ENCODE measurements at regions not wholly inside any gene's neighbourhood (a gene's known extent, or its start where the extent isn't known, plus 50 kb on each side); places are given as distances from the start of the nearest gene placed in this dataset.
A peak's percentile ranks its signal among the peaks of the same experiment; 100 is the strongest.

GRCh38 chr6:98572579-98572978 is 261.8 kb upstream of the POU3F2 start:
- no peak for DNase-seq

GRCh38 chr6:98574984-98575383 is 259.4 kb upstream of the POU3F2 start:
- DNase-seq = peak; percentile 14

- DNase-seq = peak; percentile 81
Observed at GRCh38 chr6:98576791-98577190, 257.6 kb upstream of the POU3F2 start.

GRCh38 chr6:98578016-98578415 is 256.4 kb upstream of the POU3F2 start:
- peak; percentile 36 for DNase-seq

GRCh38 chr6:98579079-98579478 is 255.3 kb upstream of the POU3F2 start:
- DNase-seq = peak; percentile 87

GRCh38 chr6:98579941-98580340 is 254.4 kb upstream of the POU3F2 start:
- peak; percentile 69 for DNase-seq

DNA sequence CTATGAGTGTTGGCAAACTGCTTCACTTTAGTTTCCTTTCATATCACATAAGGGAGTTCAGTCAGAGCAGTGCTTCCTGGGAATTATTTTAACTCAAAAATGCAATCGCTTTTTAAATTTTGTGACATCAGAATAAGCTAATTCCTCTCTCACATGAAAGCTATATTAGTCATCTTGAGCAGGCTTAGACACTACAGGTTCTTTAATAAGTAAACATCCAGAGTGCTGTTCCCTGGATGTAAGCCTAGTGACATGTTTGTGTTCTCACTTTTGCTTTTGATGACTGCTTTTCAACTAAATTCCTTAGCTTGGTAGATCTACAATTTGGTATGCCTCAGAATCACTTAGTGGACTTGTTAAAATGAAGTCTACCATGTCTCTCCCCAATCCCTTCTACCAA is 252.7 kb upstream of the POU3F2 start:
- DNase-seq = peak; percentile 40

DNA sequence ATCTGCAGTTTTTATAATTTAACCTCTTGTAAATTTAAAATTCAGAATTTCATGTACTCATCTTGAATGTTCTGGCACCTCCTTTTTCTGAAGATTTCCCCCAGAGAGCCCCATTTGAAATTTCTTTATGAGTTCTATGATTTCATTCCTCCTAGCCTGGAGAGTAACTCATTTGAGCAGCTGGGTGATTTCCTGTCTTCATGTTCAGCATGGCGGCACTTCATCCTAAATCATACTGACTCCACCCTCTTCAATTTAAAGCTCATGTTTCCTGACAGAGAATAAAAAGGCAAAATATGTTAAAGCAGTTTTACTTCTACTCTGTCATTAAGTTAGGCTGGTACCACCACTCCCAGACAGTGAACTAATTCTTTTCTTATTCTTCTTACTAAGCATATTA is 250.9 kb upstream of the POU3F2 start:
- no peak for DNase-seq

DNA sequence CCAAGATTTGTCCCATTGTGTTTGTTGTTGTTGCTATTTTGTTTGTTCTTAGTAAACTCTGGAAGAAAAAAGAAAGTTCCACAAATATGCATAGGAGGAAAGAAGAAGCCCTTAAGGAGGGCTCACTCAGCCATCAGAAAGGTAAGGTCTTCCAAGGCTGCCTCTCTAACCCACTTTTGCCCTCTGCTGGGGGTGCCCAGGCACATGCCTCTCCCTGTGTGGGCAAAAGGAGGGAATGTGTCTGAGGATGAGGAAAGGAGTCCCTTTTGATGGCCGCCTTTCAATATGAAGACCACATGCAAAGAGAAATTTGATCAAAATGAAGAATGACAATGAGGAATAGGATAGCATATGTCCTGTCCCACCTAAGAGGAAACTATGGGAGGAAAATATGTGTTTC is 248.2 kb upstream of the POU3F2 start:
- DNase-seq = no peak

GRCh38 chr6:98587555-98587954 is 246.8 kb upstream of the POU3F2 start:
- DNase-seq = no peak

- DNase-seq = no peak
Observed at GRCh38 chr6:98589536-98589935, 244.8 kb upstream of the POU3F2 start.

DNA sequence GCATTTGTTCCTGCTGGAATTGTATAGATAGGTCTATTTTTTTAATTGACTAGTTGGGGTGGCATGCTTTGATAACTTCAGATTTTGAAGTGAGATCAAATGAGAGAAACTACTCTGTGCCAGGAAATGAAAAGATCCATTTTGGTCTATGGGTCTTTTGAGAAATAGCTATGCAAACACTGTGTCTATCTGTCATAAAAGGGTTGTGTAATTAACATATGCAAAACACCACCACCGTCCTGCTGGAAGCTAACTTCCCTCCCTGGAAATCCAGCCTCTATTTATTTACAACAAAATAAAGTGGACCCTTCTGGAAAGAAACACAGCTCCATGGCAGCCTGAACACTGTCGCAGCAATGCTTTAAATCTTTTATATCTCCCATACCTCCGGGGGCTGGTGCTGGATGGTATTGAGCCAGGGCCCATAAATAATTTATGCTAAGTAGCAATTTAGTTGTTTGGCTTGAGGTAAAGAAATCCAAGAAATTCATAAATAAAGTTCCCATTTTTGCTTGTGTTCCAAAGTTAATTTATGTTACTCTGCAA is 244.2 kb upstream of the POU3F2 start:
- no peak for DNase-seq

GRCh38 chr6:98590997-98591396 is 243.4 kb upstream of the POU3F2 start:
- no peak for DNase-seq

GRCh38 chr6:98593676-98594075 is 240.7 kb upstream of the POU3F2 start:
- DNase-seq = no peak

- no peak for DNase-seq
Observed at GRCh38 chr6:98601716-98602115, 232.7 kb upstream of the POU3F2 start.

DNA sequence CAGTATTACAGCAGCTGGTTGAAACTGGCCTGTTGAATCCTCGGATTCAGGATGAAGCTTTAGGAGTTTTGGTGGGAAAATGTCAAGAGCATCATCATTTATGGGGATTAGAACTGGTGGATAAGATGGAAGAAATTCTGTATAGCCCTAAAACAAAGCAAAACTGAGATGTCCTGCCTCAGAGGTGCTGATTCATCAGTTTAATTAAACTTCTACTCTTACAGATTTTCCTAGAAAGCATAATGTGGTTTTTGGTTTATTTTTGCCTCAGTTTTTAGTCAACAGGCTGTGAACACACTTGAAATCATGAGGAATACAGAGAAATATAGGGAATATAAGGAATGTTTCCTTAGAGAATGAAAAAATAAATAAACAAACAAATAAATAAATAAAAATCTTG is 228.7 kb upstream of the POU3F2 start:
- no peak for DNase-seq

- no peak for DNase-seq
Observed at GRCh38 chr6:98627129-98627775, 207.1 kb upstream of the POU3F2 start.

GRCh38 chr6:98633886-98634285 is 200.5 kb upstream of the POU3F2 start:
- DNase-seq = no peak

- DNase-seq = no peak
Observed at GRCh38 chr6:98634569-98634968, 199.8 kb upstream of the POU3F2 start.

DNA sequence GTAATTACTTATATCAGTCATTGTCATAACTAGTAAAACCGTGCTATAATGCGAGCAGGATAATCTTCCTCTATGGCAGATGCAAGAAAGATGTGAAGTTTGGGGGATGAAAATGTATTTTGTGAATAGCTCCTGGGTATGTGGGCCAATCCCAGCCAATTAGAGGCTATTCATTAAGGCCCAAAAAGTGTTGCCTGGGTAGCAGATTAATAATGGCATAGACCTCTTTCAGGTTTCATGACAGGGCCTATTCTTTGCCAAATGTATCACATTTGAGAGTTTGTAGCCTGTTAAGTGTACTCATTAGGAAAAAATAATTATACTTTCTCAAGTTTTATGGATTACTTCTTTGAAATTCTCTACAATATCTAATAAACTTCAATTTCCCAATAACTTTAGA is 199.2 kb upstream of the POU3F2 start:
- no peak for DNase-seq

DNA sequence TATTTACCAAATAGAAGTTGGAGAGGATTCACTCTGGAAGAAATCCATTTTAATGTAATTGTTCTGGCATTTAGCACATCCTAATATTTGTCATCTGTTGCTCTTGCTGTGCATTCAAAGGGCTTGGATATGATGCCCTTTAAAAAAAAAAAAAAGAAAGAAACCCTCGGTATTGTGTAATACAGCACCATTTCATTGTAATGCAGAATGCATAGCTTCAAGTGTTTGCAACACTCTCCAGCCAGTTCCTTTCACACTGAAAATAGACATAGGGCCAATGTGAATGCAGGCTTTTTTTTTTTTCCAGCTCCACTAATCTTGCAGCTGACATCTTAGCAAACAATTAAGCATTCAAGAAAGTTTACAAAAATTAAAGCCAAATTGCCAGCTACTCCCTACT is 197.4 kb upstream of the POU3F2 start:
- DNase-seq = no peak

GRCh38 chr6:98639089-98639635 is 195.2 kb upstream of the POU3F2 start:
- no peak for DNase-seq

- DNase-seq = no peak
Observed at GRCh38 chr6:98640366-98640765, 194.0 kb upstream of the POU3F2 start.

- DNase-seq = peak; percentile 4
Observed at GRCh38 chr6:98641949-98642719, 192.2 kb upstream of the POU3F2 start.
